GM18499 (cell line): ENCODE measurements at regions not wholly inside any gene's neighbourhood (a gene's known extent, or its start where the extent isn't known, plus 50 kb on each side); places are given as distances from the start of the nearest gene placed in this dataset.
"Not testable (repeated sequence)": the region's sequence is repeated elsewhere in the genome, so short reads cannot be mapped to it uniquely, and the experiment has no call there.

ENCODE experiments used
- ATAC-seq: cut with Tn5 transposase; IDR thresholded peaks from one replicate; pipeline ENCODE4 v1.9.1; 2021; ENCODE audit warnings: moderate number of reproducible peaks; ENCODE audit not compliant: insufficient read depth, unreplicated experiment

GRCh38 chr12:13336216-13336615 lies 139.7 kb downstream of the EMP1 start:
- no peak for ATAC-seq

GRCh38 chr12:13328535-13328934 lies 132.0 kb downstream of the EMP1 start:
- no peak for ATAC-seq

- ATAC-seq = no peak
Measured at GRCh38 chr12:13326076-13326475, 129.6 kb downstream of the EMP1 start.

GRCh38 chr12:13325037-13325436 lies 128.5 kb downstream of the EMP1 start:
- not testable (repeated sequence) for ATAC-seq

GRCh38 chr12:13318231-13319015 lies 121.9 kb downstream of the EMP1 start:
- no peak for ATAC-seq

GRCh38 chr12:13316587-13317246 lies 120.2 kb downstream of the EMP1 start:
- no peak for ATAC-seq

- no peak for ATAC-seq
Measured at GRCh38 chr12:13313886-13314285, 117.4 kb downstream of the EMP1 start.

GRCh38 chr12:13311551-13311950 lies 115.0 kb downstream of the EMP1 start:
- ATAC-seq = no peak

GRCh38 chr12:13307143-13307816 lies 110.8 kb downstream of the EMP1 start:
- ATAC-seq = no peak

- no peak for ATAC-seq
Measured at GRCh38 chr12:13304924-13305323, 108.4 kb downstream of the EMP1 start.

- no peak for ATAC-seq
Measured at GRCh38 chr12:13299457-13299856, 102.9 kb downstream of the EMP1 start.

- no peak for ATAC-seq
Measured at GRCh38 chr12:13293096-13293495, 96.6 kb downstream of the EMP1 start.

GRCh38 chr12:13289653-13290289 lies 93.2 kb downstream of the EMP1 start:
- no peak for ATAC-seq

GRCh38 chr12:13288937-13289652 lies 92.6 kb downstream of the EMP1 start:
- ATAC-seq = no peak

GRCh38 chr12:13288501-13288900 lies 92.0 kb downstream of the EMP1 start:
- no peak for ATAC-seq

- ATAC-seq = no peak
Measured at GRCh38 chr12:13283867-13284266, 87.3 kb downstream of the EMP1 start.

- no peak for ATAC-seq
Measured at GRCh38 chr12:13282861-13283260, 86.3 kb downstream of the EMP1 start.

- no peak for ATAC-seq
Measured at GRCh38 chr12:13278249-13278787, 81.8 kb downstream of the EMP1 start.

- no peak for ATAC-seq
Measured at GRCh38 chr12:13277293-13277692, 80.8 kb downstream of the EMP1 start.
